ENCODE measurements at regions not wholly inside any gene's neighbourhood (a gene's known extent, or its start where the extent isn't known, plus 50 kb on each side); places are given as distances from the start of the nearest gene placed in this dataset.

DNA sequence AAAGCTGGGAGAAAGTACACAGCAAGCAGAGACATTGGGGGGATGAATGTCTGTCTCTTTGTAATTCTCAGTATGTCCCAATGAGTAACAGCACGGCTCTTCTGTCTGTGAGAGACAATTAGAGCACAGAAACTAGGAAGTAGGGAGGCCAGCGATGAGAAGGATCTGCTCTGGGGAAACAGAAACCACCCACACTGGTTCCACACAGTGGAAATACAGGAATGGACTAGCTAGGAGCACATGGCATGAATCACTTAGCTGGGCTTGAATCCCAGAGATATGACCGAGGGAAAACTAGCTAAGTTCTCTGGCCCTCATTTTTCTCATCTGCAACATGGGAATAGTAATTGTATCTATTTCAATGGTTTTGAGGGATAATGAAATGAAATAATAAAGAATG lies 895.9 kb downstream of the TLE4 start:
- no peak for DNase-seq
- H3K4me2 ChIP-seq (ENCODE audit: low read depth, low read length): no peak overlapping the region
- no peaks in the 10 kb centered on the region for H4K20me1 ChIP-seq (ENCODE audit: insufficient read depth, low read length)
- no peak overlapping the region for H3K4me3 ChIP-seq (ENCODE audit: low read length)
- no peak overlapping the region for H3K9ac ChIP-seq (ENCODE audit: low read length)
- no peak overlapping the region for H2AFZ ChIP-seq (ENCODE audit: low read length)
- no peaks in the 10 kb centered on the region for H3K4me1 ChIP-seq (ENCODE audit: low read length)
- no peaks in the 10 kb centered on the region for H3K9me2 ChIP-seq (replicated peaks; ENCODE audit: insufficient read depth, low read length)
- no peak overlapping the region for H3K27ac ChIP-seq (ENCODE audit: low read length)
- H3K79me2 ChIP-seq (ENCODE audit: low read length): no peaks in the 10 kb centered on the region
- H3F3A ChIP-seq (ENCODE audit: insufficient read depth, low read length): no peaks in the 10 kb centered on the region
- no peaks in the 10 kb centered on the region for H3K9me3 ChIP-seq (replicated peaks; ENCODE audit: insufficient read depth, low read length)
- H3K36me3 ChIP-seq (replicated peaks; ENCODE audit: insufficient read depth, low read length): no peaks in the 10 kb centered on the region
- TF ChIP-seq EZH2 (optimal IDR thresholded peaks at IDR 0.05; ENCODE audit: low read depth, low read length) (no peak), EZH2phosphoT487 (IDR thresholded peaks at IDR 0.05; ENCODE audit: low read length) (no peak)
- TF ChIP-seq, protein P1, sequence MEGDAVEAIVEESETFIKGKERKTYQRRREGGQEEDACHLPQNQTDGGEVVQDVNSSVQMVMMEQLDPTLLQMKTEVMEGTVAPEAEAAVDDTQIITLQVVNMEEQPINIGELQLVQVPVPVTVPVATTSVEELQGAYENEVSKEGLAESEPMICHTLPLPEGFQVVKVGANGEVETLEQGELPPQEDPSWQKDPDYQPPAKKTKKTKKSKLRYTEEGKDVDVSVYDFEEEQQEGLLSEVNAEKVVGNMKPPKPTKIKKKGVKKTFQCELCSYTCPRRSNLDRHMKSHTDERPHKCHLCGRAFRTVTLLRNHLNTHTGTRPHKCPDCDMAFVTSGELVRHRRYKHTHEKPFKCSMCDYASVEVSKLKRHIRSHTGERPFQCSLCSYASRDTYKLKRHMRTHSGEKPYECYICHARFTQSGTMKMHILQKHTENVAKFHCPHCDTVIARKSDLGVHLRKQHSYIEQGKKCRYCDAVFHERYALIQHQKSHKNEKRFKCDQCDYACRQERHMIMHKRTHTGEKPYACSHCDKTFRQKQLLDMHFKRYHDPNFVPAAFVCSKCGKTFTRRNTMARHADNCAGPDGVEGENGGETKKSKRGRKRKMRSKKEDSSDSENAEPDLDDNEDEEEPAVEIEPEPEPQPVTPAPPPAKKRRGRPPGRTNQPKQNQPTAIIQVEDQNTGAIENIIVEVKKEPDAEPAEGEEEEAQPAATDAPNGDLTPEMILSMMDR (IDR thresholded peaks at IDR 0.05; ENCODE audit: low read length): no peak
- no peaks in the 10 kb centered on the region for H3K27me3 ChIP-seq (replicated peaks; ENCODE audit: insufficient read depth, low read length)

DNA sequence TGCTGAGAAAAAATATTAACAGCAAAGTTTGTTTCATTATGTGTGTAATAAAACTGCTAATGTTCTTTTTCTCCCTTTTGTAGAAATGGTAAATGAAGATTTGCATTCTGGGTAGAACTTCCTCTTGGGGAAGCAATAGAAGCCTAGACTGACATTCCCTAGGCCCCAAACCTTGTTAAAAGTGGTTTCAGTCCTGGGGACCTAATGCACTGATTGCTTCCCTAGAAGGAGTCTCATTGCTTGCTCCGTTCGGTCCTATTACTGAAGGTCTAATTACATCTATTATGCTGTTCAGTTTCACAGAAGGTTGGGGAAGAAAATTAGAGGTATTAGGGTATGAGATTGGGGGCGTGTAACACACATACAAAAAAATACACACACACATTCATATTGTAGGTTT lies 893.8 kb downstream of the TLE4 start:
- Histone ChIP-seq H3K4me1 (ENCODE audit: low read length) (no peaks in the 10 kb centered on the region), H2AFZ (ENCODE audit: low read length) (no peak overlapping the region), H3K79me2 (ENCODE audit: low read length) (no peaks in the 10 kb centered on the region), H3K4me3 (ENCODE audit: low read length) (no peak overlapping the region), H4K20me1 (ENCODE audit: insufficient read depth, low read length) (no peaks in the 10 kb centered on the region), H3K9me2 (replicated peaks; ENCODE audit: insufficient read depth, low read length) (no peaks in the 10 kb centered on the region), H3K27me3 (replicated peaks; ENCODE audit: insufficient read depth, low read length) (no peaks in the 10 kb centered on the region), H3K9ac (ENCODE audit: low read length) (no peak overlapping the region), H3K4me2 (ENCODE audit: low read depth, low read length) (no peak overlapping the region), H3K36me3 (replicated peaks; ENCODE audit: insufficient read depth, low read length) (no peaks in the 10 kb centered on the region), H3K27ac (ENCODE audit: low read length) (no peak overlapping the region), H3F3A (ENCODE audit: insufficient read depth, low read length) (no peaks in the 10 kb centered on the region), H3K9me3 (replicated peaks; ENCODE audit: insufficient read depth, low read length) (no peaks in the 10 kb centered on the region)
- TF ChIP-seq, protein P1 (IDR thresholded peaks at IDR 0.05; ENCODE audit: low read length): no peak
- no peak for TF ChIP-seq EZH2 (optimal IDR thresholded peaks at IDR 0.05; ENCODE audit: low read depth, low read length)
- no peak for TF ChIP-seq EZH2phosphoT487 (IDR thresholded peaks at IDR 0.05; ENCODE audit: low read length)
- no peak for DNase-seq

DNA sequence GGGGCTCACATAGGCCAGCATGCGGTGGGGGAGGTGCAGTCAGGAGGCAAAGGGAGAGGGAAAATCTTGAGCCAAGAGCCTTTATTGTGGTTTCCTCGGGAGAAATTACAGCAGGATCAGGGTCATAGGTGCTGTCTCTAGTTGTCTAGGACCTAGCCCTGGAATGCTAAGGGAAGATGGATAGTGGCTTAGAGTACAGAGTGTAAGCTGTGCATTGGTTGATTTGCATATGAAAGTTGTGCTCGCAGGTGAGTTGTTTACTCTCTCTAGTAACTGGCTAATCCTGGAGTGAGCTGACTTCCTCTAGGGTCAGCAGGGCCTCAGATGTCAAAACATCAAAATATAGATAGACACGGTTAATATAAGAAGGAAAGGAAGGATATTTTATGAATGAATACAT lies 877.7 kb downstream of the TLE4 start:
- no peaks in the 10 kb centered on the region for H3K27me3 ChIP-seq (replicated peaks; ENCODE audit: insufficient read depth, low read length)
- H3K9ac ChIP-seq (ENCODE audit: low read length): no peak overlapping the region
- no peak for TF ChIP-seq EZH2phosphoT487 (IDR thresholded peaks at IDR 0.05; ENCODE audit: low read length)
- TF ChIP-seq EZH2 (optimal IDR thresholded peaks at IDR 0.05; ENCODE audit: low read depth, low read length): no peak
- TF ChIP-seq, protein P1 (IDR thresholded peaks at IDR 0.05; ENCODE audit: low read length): no peak
- H3K4me1 ChIP-seq (ENCODE audit: low read length): no peaks in the 10 kb centered on the region
- no peaks in the 10 kb centered on the region for H3K36me3 ChIP-seq (replicated peaks; ENCODE audit: insufficient read depth, low read length)
- no peaks in the 10 kb centered on the region for H3K79me2 ChIP-seq (ENCODE audit: low read length)
- no peaks in the 10 kb centered on the region for H3F3A ChIP-seq (ENCODE audit: insufficient read depth, low read length)
- H3K9me2 ChIP-seq (replicated peaks; ENCODE audit: insufficient read depth, low read length): no peaks in the 10 kb centered on the region
- no peaks in the 10 kb centered on the region for H4K20me1 ChIP-seq (ENCODE audit: insufficient read depth, low read length)
- no peaks in the 10 kb centered on the region for H3K9me3 ChIP-seq (replicated peaks; ENCODE audit: insufficient read depth, low read length)
- no peak overlapping the region for H3K4me2 ChIP-seq (ENCODE audit: low read depth, low read length)
- no peak overlapping the region for H3K4me3 ChIP-seq (ENCODE audit: low read length)
- DNase-seq: no peak
- H2AFZ ChIP-seq (ENCODE audit: low read length): no peak overlapping the region
- H3K27ac ChIP-seq (ENCODE audit: low read length): no peak overlapping the region
